NT2/D1 (cell line): ENCODE measurements at regions not wholly inside any gene's neighbourhood (a gene's known extent, or its start where the extent isn't known, plus 50 kb on each side); places are given as distances from the start of the nearest gene placed in this dataset.

Experiments used
- SUZ12 ChIP-seq: IDR thresholded peaks from 2 replicates; pipeline ENCODE4 v1.6.1; 2011; ENCODE audit not compliant: insufficient read length, insufficient read depth; ENCODE audit errors: extremely low read depth
- YY1 ChIP-seq: IDR thresholded peaks from 2 replicates; pipeline ENCODE4 v1.6.1; 2011; ENCODE audit not compliant: insufficient read length, insufficient read depth
- ZNF274 ChIP-seq: IDR thresholded peaks from 2 replicates; pipeline ENCODE4 v1.6.1; 2011; ENCODE audit warnings: mild to moderate bottlenecking, low read depth, low read length

DNA sequence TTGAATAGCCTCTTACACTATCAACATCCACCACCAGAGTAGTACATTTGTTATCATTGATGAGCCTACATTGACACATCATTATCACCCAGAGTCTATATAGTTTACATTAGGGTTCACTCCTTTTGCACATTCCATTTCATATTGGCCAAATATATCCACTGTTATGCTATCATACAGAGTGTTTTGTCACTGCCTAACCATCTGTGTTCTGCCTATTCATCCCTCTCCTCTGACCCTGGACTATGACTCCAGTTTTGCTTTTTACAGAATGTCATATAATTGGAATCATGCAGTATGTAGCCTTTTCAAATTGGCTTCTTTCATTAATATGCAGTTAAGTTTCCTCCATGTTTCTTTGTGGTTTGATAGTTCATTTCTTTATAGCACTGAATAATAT is 904.7 kb downstream of the TLE1 start:
- TF ChIP-seq YY1 (no peak), ZNF274 (no peak), SUZ12 (no peak)
